Naive thymus-derived CD4-positive, alpha-beta T cell (primary cell): ENCODE measurements at regions not wholly inside any gene's neighbourhood (a gene's known extent, or its start where the extent isn't known, plus 50 kb on each side); places are given as distances from the start of the nearest gene placed in this dataset.

Experiments
- ATAC-seq: fragments of 150-1000 bp; cut with Tn5 transposase; 2 replicates; pipeline ENCODE4 v1.10.0; 2021; ENCODE audit warnings: mild to moderate bottlenecking, moderate library complexity
- CTCF ChIA-PET: fragments of 350-600 bp; sonication (Branson Sonifier 250); formaldehyde crosslinking; loops from one replicate; lab custom pipeline; 2021; ENCODE audit warnings: antibody characterized with exemption; lab: Charles Lee
- POLR2A ChIA-PET: fragments of 350-600 bp; sonication (Branson Sonifier 250); formaldehyde crosslinking; loops from one replicate; lab custom pipeline; 2021; ENCODE audit warnings: antibody characterized with exemption, inconsistent platforms; lab: Charles Lee
- DNase-seq, 9 donors: peaks; one replicate each; pipeline versions ENCODE4 v3.0.0 to v3.0.0-alpha.2; 2020 to 2022; ENCODE audit warnings: mixed read lengths in 1 of 9
- H3K27ac ChIP-seq: one replicate; pipeline ENCODE4 v1.7.0; 2013; ENCODE audit warnings: mild to moderate bottlenecking, low read depth, low read length, moderate library complexity
- H3K27me3 ChIP-seq, 2 donors: one replicate each; pipeline ENCODE4 v1.7.0; 2013; ENCODE audit warnings: low read length in 2 of 2, mild to moderate bottlenecking in 2 of 2, moderate library complexity in 2 of 2; ENCODE audit not compliant: control insufficient read depth in 2 of 2, insufficient read depth in 2 of 2
- H3K36me3 ChIP-seq, 3 experiments: 1 replicate in 2 of 3; 2 replicates in 1 of 3; pipeline ENCODE4 v1.7.0; 2013; ENCODE audit warnings: low read length in 3 of 3, mild to moderate bottlenecking in 3 of 3, moderate library complexity in 1 of 3; ENCODE audit not compliant: insufficient read depth in 3 of 3, control insufficient read depth in 2 of 3
- H3K4me1 ChIP-seq, 2 donors: one replicate each; pipeline ENCODE4 v1.7.0; 2013; ENCODE audit warnings: low read length in 2 of 2, mild to moderate bottlenecking in 2 of 2, moderate library complexity in 1 of 2; ENCODE audit not compliant: control insufficient read depth in 2 of 2, insufficient read depth in 2 of 2
- H3K4me3 ChIP-seq: 2 replicates; pipeline ENCODE4 v1.7.0; 2013; ENCODE audit warnings: mild to moderate bottlenecking, low read length
- H3K9me3 ChIP-seq, 3 experiments: 1 replicate in 2 of 3; 2 replicates in 1 of 3; pipeline ENCODE4 v1.7.0; 2013; ENCODE audit warnings: low read length in 3 of 3; ENCODE audit not compliant: control insufficient read depth in 2 of 3
- H3K27ac Mint-ChIP-seq, 9 donors: one replicate each; pipeline ENCODE4 v1.8.0; 2020 to 2022; ENCODE audit warnings: mixed read lengths in 9 of 9, mild to moderate bottlenecking in 8 of 9, moderate library complexity in 5 of 9, inconsistent platforms in 2 of 9
- H3K27me3 Mint-ChIP-seq, 5 donors: one replicate each; pipeline ENCODE4 v1.8.0; 2021 to 2022; ENCODE audit warnings: mixed read lengths in 5 of 5, mild to moderate bottlenecking in 1 of 5
- H3K36me3 Mint-ChIP-seq, 5 donors: one replicate each; pipeline ENCODE4 v1.8.0; 2020 to 2022; ENCODE audit warnings: mixed read lengths in 5 of 5, mild to moderate bottlenecking in 3 of 5, inconsistent platforms in 1 of 5
- H3K4me1 Mint-ChIP-seq, 7 donors: one replicate each; pipeline ENCODE4 v1.8.0; 2020 to 2022; ENCODE audit warnings: mixed read lengths in 7 of 7, mild to moderate bottlenecking in 3 of 7, inconsistent platforms in 1 of 7
- H3K4me3 Mint-ChIP-seq, 10 donors: one replicate each; pipeline ENCODE4 v1.8.0; 2020 to 2022; ENCODE audit warnings: mild to moderate bottlenecking in 10 of 10, mixed read lengths in 10 of 10, moderate library complexity in 6 of 10, inconsistent platforms in 2 of 10
- H3K9me3 Mint-ChIP-seq, 11 donors: one replicate each; pipeline ENCODE4 v1.8.0; 2020 to 2022; ENCODE audit warnings: mixed read lengths in 11 of 11, mild to moderate bottlenecking in 4 of 11, inconsistent platforms in 1 of 11, moderate library complexity in 1 of 11
- intact Hi-C, 2 donors: fragments of 100-400 bp; cut with micrococcal nuclease; formaldehyde crosslinking; loops; one replicate each; pipeline ENCODE4 v1.15.1; 2023

DNA sequence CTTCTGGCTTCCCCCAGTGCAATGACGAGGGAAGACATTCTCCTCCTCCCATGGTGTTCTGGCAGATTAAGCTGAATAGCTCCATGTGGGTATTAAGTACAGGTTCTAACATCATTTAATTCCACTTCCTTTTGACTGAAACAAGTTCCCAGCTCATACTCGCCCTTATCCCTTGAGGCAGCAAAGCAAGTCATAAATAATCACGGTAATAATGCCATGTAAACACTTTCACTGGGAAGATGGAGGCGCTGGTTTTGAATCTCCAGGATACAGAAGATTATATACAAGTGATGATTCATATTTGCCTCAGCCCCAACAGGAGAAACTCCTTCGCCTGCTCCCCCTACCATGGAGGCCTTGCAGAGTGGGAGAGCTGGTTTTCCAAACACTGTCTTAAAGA lies 141.3 kb downstream of the PXDC1 start:
- H3K36me3 ChIP-seq: no peaks in the 10 kb centered on the region
- no peaks in the 10 kb centered on the region for H3K27me3 ChIP-seq
- Mint-ChIP-seq H3K27ac (no peak overlapping the region), H3K4me3 (no peak overlapping the region), H3K27me3 (peaks cover 7 to 17% (median 13%) of the 10 kb centered on the region in 5 donors), H3K36me3 (no peaks in the 10 kb centered on the region), H3K4me1 (no peaks in the 10 kb centered on the region), H3K9me3 (no peaks in the 10 kb centered on the region)
- no peaks in the 10 kb centered on the region for H3K4me1 ChIP-seq
- POLR2A ChIA-PET: no interaction called here
- ATAC-seq (no peak), DNase-seq (no peak)
- intact Hi-C loops: loop anchor here in 1 of 2 donors (5.0 kb wide), 1 partner anchor 423 kb away; no protein-coding TSS in a partner anchor
- H3K4me3 ChIP-seq: no peak overlapping the region
- no peak overlapping the region for H3K27ac ChIP-seq
- CTCF ChIA-PET: no interaction called here
- H3K9me3 ChIP-seq: no peaks in the 10 kb centered on the region

DNA sequence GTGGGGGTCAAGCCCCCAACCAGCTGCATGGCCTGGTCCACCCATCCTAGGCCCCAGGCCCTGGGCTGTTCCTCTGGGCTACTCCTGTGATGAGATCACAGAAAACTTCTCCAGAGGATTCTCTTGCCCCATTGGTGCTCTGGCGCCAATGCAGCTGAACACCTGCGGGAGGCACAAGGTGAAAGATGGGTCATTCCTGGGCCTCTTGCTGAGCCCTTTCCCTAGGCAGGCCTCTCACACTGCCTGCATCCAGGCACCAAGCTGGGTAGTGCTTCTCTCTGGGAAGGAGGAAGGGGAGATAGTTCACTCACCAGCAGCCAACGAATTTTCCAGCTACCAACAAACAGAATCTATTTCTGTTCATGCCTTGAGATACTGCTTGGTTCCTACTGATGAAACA lies 142.1 kb downstream of the PXDC1 start:
- H3K9me3 Mint-ChIP-seq: no peaks in the 10 kb centered on the region

DNA sequence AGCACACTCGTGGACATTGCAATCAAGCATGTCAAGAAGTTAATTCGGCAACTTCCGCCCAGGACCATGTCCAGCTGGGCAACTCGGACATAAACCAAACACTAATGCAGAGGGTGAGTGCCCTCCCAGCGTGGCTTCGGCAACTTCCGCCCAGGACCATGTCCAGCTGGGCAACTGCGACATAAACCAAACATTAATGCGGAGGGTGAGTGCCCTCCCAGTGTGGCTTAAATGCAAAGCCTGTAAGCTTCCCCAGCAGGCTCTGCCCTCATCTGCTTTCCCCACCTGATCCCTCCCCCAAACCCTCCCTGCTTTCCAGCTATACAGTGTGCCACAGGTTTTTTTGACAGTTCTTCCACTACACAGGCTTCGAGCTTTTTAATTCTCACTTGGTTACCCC lies 143.4 kb downstream of the PXDC1 start:
- ChIA-PET POLR2A (no interaction called here), CTCF (no interaction called here)
- no peak for DNase-seq
- H3K4me3 ChIP-seq: no peak overlapping the region
- peaks cover 7 to 35% (median 20%) of the 10 kb centered on the region in 5 donors for H3K27me3 Mint-ChIP-seq
- peaks cover 0 to 6% (median 3%) of the 10 kb centered on the region in 11 donors for H3K9me3 Mint-ChIP-seq
- intact Hi-C loops: no loop called here
- peaks cover 0 to 4% (median 0%) of the 10 kb centered on the region in 7 donors for H3K4me1 Mint-ChIP-seq
- no peaks in the 10 kb centered on the region for H3K36me3 ChIP-seq
- H3K4me3 Mint-ChIP-seq: no peak overlapping the region
- no peaks in the 10 kb centered on the region for H3K27me3 ChIP-seq
- no peaks in the 10 kb centered on the region for H3K4me1 ChIP-seq
- H3K36me3 Mint-ChIP-seq: no peaks in the 10 kb centered on the region
- no peak overlapping the region for H3K27ac Mint-ChIP-seq
- H3K27ac ChIP-seq: no peak overlapping the region
- H3K9me3 ChIP-seq: no peaks in the 10 kb centered on the region
- no peak for ATAC-seq

More for the DNA sequence above, 142.1 kb downstream of the PXDC1 start:
- no peak for ATAC-seq
- no peaks in the 10 kb centered on the region for H3K27me3 ChIP-seq
- H3K27ac ChIP-seq: no peak overlapping the region
- Mint-ChIP-seq H3K4me1 (no peaks in the 10 kb centered on the region), H3K27me3 (peaks cover 7 to 23% (median 13%) of the 10 kb centered on the region in 5 donors), H3K27ac (no peak overlapping the region), H3K36me3 (no peaks in the 10 kb centered on the region), H3K4me3 (no peak overlapping the region)
- no peaks in the 10 kb centered on the region for H3K9me3 ChIP-seq
- no peak for DNase-seq
- intact Hi-C loops: no loop called here
- no peaks in the 10 kb centered on the region for H3K36me3 ChIP-seq
- ChIA-PET POLR2A (no interaction called here), CTCF (no interaction called here)
- no peak overlapping the region for H3K4me3 ChIP-seq
- no peaks in the 10 kb centered on the region for H3K4me1 ChIP-seq

DNA sequence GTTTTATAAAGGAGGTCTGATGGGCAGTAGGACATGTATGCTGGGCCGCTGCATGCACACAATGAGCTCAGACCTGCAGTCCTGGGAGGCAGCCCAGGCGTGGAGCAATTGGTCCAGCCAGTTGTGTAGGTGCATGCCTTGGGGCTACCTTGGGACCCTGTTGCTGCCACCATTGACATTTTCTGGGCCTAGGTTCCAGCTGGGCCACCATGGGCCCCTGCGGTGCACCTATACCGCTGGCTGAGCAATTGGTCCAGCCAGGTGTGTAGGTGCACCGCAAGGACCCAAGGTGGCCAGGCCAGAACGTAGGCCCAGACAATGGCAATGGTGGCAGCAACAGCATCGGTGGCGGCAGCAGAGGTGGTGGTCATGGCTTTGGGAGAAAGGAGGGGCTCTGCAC lies 143.9 kb downstream of the PXDC1 start:
- peaks cover 0 to 4% (median 0%) of the 10 kb centered on the region in 7 donors for H3K4me1 Mint-ChIP-seq
- H3K27ac Mint-ChIP-seq: no peak overlapping the region
- H3K4me3 Mint-ChIP-seq: no peak overlapping the region
- no peaks in the 10 kb centered on the region for H3K36me3 ChIP-seq
- ChIA-PET POLR2A (no interaction called here), CTCF (no interaction called here)
- H3K4me3 ChIP-seq: no peak overlapping the region
- peaks cover 7 to 40% (median 21%) of the 10 kb centered on the region in 5 donors for H3K27me3 Mint-ChIP-seq
- H3K9me3 ChIP-seq: peaks cover 0 to 4% (median 0%) of the 10 kb centered on the region in 3 experiments
- DNase-seq: no peak
- peaks cover under 1 to 11% (median 5%) of the 10 kb centered on the region in 11 donors for H3K9me3 Mint-ChIP-seq
- no peaks in the 10 kb centered on the region for H3K4me1 ChIP-seq
- H3K36me3 Mint-ChIP-seq: peaks cover 0 to 1% (median 0%) of the 10 kb centered on the region in 5 donors
- ATAC-seq: no peak
- no peaks in the 10 kb centered on the region for H3K27me3 ChIP-seq
- intact Hi-C loops: no loop called here
- no peak overlapping the region for H3K27ac ChIP-seq

DNA sequence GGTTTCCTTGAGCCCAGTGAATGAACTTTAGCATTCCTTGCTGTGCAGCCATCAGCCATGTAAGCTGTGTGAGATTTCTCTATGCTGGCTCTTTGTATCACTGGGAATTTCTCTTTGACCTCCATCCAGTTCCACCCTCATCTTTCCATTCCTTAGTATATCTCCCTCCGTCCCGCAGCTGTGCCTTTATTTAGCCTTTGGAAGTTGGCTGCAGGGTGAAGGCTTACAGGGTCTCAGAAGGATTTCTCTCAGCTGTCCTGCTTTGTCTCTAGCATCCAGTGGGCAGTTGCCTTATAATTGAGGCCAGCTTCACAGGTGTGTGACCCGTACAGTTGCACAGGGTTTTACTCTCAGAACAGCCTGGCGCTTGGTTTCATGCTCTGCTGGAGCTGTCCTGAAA lies 144.3 kb downstream of the PXDC1 start:
- peaks cover 5 to 16% (median 9%) of the 10 kb centered on the region in 11 donors for H3K9me3 Mint-ChIP-seq
- peaks cover 0 to 4% (median 0%) of the 10 kb centered on the region in 7 donors for H3K4me1 Mint-ChIP-seq
- ChIA-PET CTCF (no interaction called here), POLR2A (no interaction called here)
- H3K27ac ChIP-seq: no peak overlapping the region
- no peaks in the 10 kb centered on the region for H3K4me1 ChIP-seq
- DNase-seq (no peak), ATAC-seq (no peak)
- no peak overlapping the region for H3K4me3 ChIP-seq
- H3K36me3 ChIP-seq: no peaks in the 10 kb centered on the region
- H3K4me3 Mint-ChIP-seq: no peak overlapping the region
- peaks cover 0 to 5% (median 0%) of the 10 kb centered on the region in 5 donors for H3K36me3 Mint-ChIP-seq
- H3K27me3 Mint-ChIP-seq: peaks cover 7 to 45% (median 24%) of the 10 kb centered on the region in 5 donors
- peaks cover 0 to 9% (median 0%) of the 10 kb centered on the region in 3 experiments for H3K9me3 ChIP-seq
- no peak overlapping the region for H3K27ac Mint-ChIP-seq
- H3K27me3 ChIP-seq: no peaks in the 10 kb centered on the region
- intact Hi-C loops: no loop called here

DNA sequence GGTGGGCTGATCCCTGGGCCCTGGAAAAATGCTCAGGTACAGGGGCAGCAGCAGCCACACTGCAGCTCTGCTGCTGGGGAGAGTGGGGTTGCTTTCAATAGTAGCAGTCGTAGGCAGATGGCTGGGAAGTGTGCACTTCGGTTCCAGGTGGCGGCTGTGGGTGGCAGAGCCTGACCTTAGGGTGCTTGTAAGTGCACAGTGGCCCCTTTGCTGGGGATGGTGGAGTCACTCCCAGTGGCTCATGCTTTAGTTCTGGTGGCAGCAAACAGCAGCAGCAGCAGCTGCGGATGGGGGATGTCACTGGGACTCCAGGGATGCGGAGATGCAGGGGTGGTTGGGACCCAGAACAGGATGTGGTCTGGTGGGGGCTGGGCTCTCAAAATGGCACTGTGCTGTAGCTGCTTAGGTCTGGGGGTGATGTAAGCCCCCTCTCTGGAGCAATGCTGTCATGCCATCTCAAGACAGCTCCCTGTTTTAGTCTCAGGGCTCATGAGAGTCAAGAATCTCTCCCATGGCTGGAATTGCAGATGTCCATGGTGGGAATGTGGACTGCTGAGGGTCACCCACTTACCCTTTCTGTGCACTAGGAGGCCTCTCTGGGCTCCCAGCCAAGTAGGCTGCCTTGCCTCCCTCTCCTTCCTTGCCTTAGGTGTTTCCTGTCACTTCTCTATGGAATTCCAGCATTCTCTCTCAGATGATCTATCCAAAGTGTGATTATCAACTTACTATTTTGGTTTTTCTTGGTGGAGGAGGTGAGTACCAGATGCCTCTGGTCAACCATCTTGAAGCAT lies 146.7 kb upstream of the SLC22A23 start:
- Mint-ChIP-seq H3K9me3 (peaks cover 10 to 37% (median 24%) of the 10 kb centered on the region in 11 donors), H3K4me1 (peaks cover 0 to 4% (median 0%) of the 10 kb centered on the region in 7 donors), H3K27ac (no peak overlapping the region), H3K4me3 (no peak overlapping the region), H3K36me3 (peaks cover 0 to 15% (median 4%) of the 10 kb centered on the region in 5 donors), H3K27me3 (peaks cover 13 to 56% (median 41%) of the 10 kb centered on the region in 5 donors)
- CTCF ChIA-PET: no interaction called here
- intact Hi-C loops: no loop called here
- Histone ChIP-seq H3K4me1 (no peaks in the 10 kb centered on the region), H3K9me3 (peaks cover 0 to 15% (median 0%) of the 10 kb centered on the region in 3 experiments), H3K27me3 (no peaks in the 10 kb centered on the region), H3K36me3 (no peaks in the 10 kb centered on the region), H3K4me3 (no peak overlapping the region), H3K27ac (no peak overlapping the region)
- DNase-seq (no peak), ATAC-seq (no peak)
- POLR2A ChIA-PET: no interaction called here
